BLaER1 (cell line): ENCODE measurements at regions not wholly inside any gene's neighbourhood (a gene's known extent, or its start where the extent isn't known, plus 50 kb on each side); places are given as distances from the start of the nearest gene placed in this dataset.

Experiments
- H3K27ac ChIP-seq: shearing (Covaris generic); formaldehyde crosslinking; 2 replicates; pipeline ENCODE4 v1.8.1; 2022
- H3K27me3 ChIP-seq: shearing (Covaris generic); formaldehyde crosslinking; 2 replicates; pipeline ENCODE4 v1.8.1; 2022
- H3K36me3 ChIP-seq: shearing (Covaris generic); formaldehyde crosslinking; 2 replicates; pipeline ENCODE4 v1.8.1; 2022
- H3K4me1 ChIP-seq: shearing (Covaris generic); formaldehyde crosslinking; 2 replicates; pipeline ENCODE4 v1.8.1; 2022
- H3K4me2 ChIP-seq: shearing (Covaris generic); formaldehyde crosslinking; 2 replicates; pipeline ENCODE4 v1.8.1; 2022
- H3K4me3 ChIP-seq: shearing (Covaris generic); formaldehyde crosslinking; 2 replicates; pipeline ENCODE4 v1.8.1; 2022
- H3K9ac ChIP-seq: shearing (Covaris generic); formaldehyde crosslinking; 2 replicates; pipeline ENCODE4 v1.8.1; 2022
- H3K9me3 ChIP-seq: shearing (Covaris generic); formaldehyde crosslinking; 2 replicates; pipeline ENCODE4 v1.8.1; 2022
- H4K20me1 ChIP-seq: shearing (Covaris generic); formaldehyde crosslinking; 2 replicates; pipeline ENCODE4 v1.8.1; 2022
- Cebpa-rat ChIP-seq: shearing (Covaris generic); IDR thresholded peaks from 2 replicates; pipeline ENCODE4 v1.8.1; 2022

- H3K9ac ChIP-seq, result no peak overlapping the region
- no peak overlapping the region for H3K4me2 ChIP-seq
- no peaks in the 10 kb centered on the region for H4K20me1 ChIP-seq
Observed at GRCh38 chr7:3236268-3236667, 64.8 kb upstream of the SDK1 start.

GRCh38 chr7:3238525-3239210, 62.4 kb upstream of the SDK1 start:
- H4K20me1 ChIP-seq, result no peaks in the 10 kb centered on the region
- no peaks in the 10 kb centered on the region for H3K36me3 ChIP-seq
- no peak overlapping the region for H3K4me2 ChIP-seq
- H3K9ac ChIP-seq, result no peak overlapping the region
- TF ChIP-seq Cebpa-rat, result no peak
- H3K4me1 ChIP-seq, result peaks cover 11% of the 10 kb centered on the region
- peaks cover 25% of the 10 kb centered on the region for H3K9me3 ChIP-seq
- no peaks in the 10 kb centered on the region for H3K27me3 ChIP-seq
- no peak overlapping the region for H3K4me3 ChIP-seq
- no peak overlapping the region for H3K27ac ChIP-seq

More at GRCh38 chr7:3236268-3236667, 64.8 kb upstream of the SDK1 start:
- Histone ChIP-seq H3K27me3 (no peaks in the 10 kb centered on the region), H3K36me3 (no peaks in the 10 kb centered on the region), H3K9me3 (peaks cover 25% of the 10 kb centered on the region), H3K27ac (no peak overlapping the region), H3K4me3 (no peak overlapping the region), H3K4me1 (peaks cover 7% of the 10 kb centered on the region)
- no peak for TF ChIP-seq Cebpa-rat

GRCh38 chr7:3239291-3239691, 61.8 kb upstream of the SDK1 start:
- H3K36me3 ChIP-seq, result no peaks in the 10 kb centered on the region
- H3K27ac ChIP-seq, result no peak overlapping the region
- H3K4me1 ChIP-seq, result peaks cover 11% of the 10 kb centered on the region
- TF ChIP-seq Cebpa-rat, result no peak
- H3K4me3 ChIP-seq, result no peak overlapping the region
- H4K20me1 ChIP-seq, result no peaks in the 10 kb centered on the region
- H3K27me3 ChIP-seq, result no peaks in the 10 kb centered on the region
- peaks cover 25% of the 10 kb centered on the region for H3K9me3 ChIP-seq
- H3K9ac ChIP-seq, result no peak overlapping the region
- H3K4me2 ChIP-seq, result no peak overlapping the region

- Histone ChIP-seq H3K4me2 (peak overlapping the region; percentile 34), H3K36me3 (no peaks in the 10 kb centered on the region), H3K9me3 (peaks cover 17% of the 10 kb centered on the region), H3K27me3 (no peaks in the 10 kb centered on the region), H3K4me1 (peaks cover 11% of the 10 kb centered on the region), H3K9ac (no peak overlapping the region), H3K27ac (no peak overlapping the region), H3K4me3 (no peak overlapping the region), H4K20me1 (no peaks in the 10 kb centered on the region)
- no peak for TF ChIP-seq Cebpa-rat
Observed at GRCh38 chr7:3240826-3241430, 60.1 kb upstream of the SDK1 start.

- peaks cover 17% of the 10 kb centered on the region for H3K9me3 ChIP-seq
- H3K4me1 ChIP-seq, result peaks cover 11% of the 10 kb centered on the region
- H3K27ac ChIP-seq, result no peak overlapping the region
- H3K9ac ChIP-seq, result no peak overlapping the region
- TF ChIP-seq Cebpa-rat, result no peak
- no peaks in the 10 kb centered on the region for H3K27me3 ChIP-seq
- no peaks in the 10 kb centered on the region for H3K36me3 ChIP-seq
- H4K20me1 ChIP-seq, result no peaks in the 10 kb centered on the region
- no peak overlapping the region for H3K4me3 ChIP-seq
- no peak overlapping the region for H3K4me2 ChIP-seq
Observed at GRCh38 chr7:3241686-3242258, 59.3 kb upstream of the SDK1 start.

GRCh38 chr7:3242398-3242972, 58.6 kb upstream of the SDK1 start:
- no peaks in the 10 kb centered on the region for H3K27me3 ChIP-seq
- peaks cover 11% of the 10 kb centered on the region for H3K4me1 ChIP-seq
- no peak overlapping the region for H3K4me3 ChIP-seq
- no peak overlapping the region for H3K9ac ChIP-seq
- H3K27ac ChIP-seq, result no peak overlapping the region
- H3K9me3 ChIP-seq, result peaks cover 19% of the 10 kb centered on the region
- no peak for TF ChIP-seq Cebpa-rat
- no peak overlapping the region for H3K4me2 ChIP-seq
- H3K36me3 ChIP-seq, result no peaks in the 10 kb centered on the region
- H4K20me1 ChIP-seq, result no peaks in the 10 kb centered on the region

GRCh38 chr7:3243256-3243655, 57.8 kb upstream of the SDK1 start:
- H3K27me3 ChIP-seq, result no peaks in the 10 kb centered on the region
- H3K36me3 ChIP-seq, result no peaks in the 10 kb centered on the region
- H3K9me3 ChIP-seq, result peaks cover 23% of the 10 kb centered on the region
- no peak overlapping the region for H3K4me2 ChIP-seq
- no peaks in the 10 kb centered on the region for H4K20me1 ChIP-seq
- H3K9ac ChIP-seq, result no peak overlapping the region
- H3K27ac ChIP-seq, result no peak overlapping the region
- TF ChIP-seq Cebpa-rat, result no peak
- H3K4me1 ChIP-seq, result peaks cover 11% of the 10 kb centered on the region
- H3K4me3 ChIP-seq, result no peak overlapping the region

- H3K9me3 ChIP-seq, result peaks cover 23% of the 10 kb centered on the region
- H3K9ac ChIP-seq, result no peak overlapping the region
- H3K36me3 ChIP-seq, result no peaks in the 10 kb centered on the region
- H3K4me3 ChIP-seq, result no peak overlapping the region
- H3K27ac ChIP-seq, result no peak overlapping the region
- peaks cover 11% of the 10 kb centered on the region for H3K4me1 ChIP-seq
- H3K27me3 ChIP-seq, result no peaks in the 10 kb centered on the region
- TF ChIP-seq Cebpa-rat, result no peak
- no peak overlapping the region for H3K4me2 ChIP-seq
- no peaks in the 10 kb centered on the region for H4K20me1 ChIP-seq
Observed at GRCh38 chr7:3243680-3244079, 57.4 kb upstream of the SDK1 start.

GRCh38 chr7:3244241-3244814, 56.7 kb upstream of the SDK1 start:
- Histone ChIP-seq H3K36me3 (no peaks in the 10 kb centered on the region), H3K9ac (no peak overlapping the region), H3K27ac (no peak overlapping the region), H3K4me2 (no peak overlapping the region), H3K27me3 (no peaks in the 10 kb centered on the region), H3K4me1 (peaks cover 11% of the 10 kb centered on the region), H3K4me3 (no peak overlapping the region), H3K9me3 (peaks cover 23% of the 10 kb centered on the region), H4K20me1 (no peaks in the 10 kb centered on the region)
- no peak for TF ChIP-seq Cebpa-rat

- Histone ChIP-seq H3K9me3 (peaks cover 23% of the 10 kb centered on the region), H4K20me1 (no peaks in the 10 kb centered on the region), H3K27me3 (no peaks in the 10 kb centered on the region), H3K4me3 (no peak overlapping the region), H3K27ac (no peak overlapping the region), H3K4me1 (peaks cover 11% of the 10 kb centered on the region), H3K4me2 (no peak overlapping the region), H3K36me3 (no peaks in the 10 kb centered on the region), H3K9ac (no peak overlapping the region)
- no peak for TF ChIP-seq Cebpa-rat
Observed at GRCh38 chr7:3245077-3245476, 56.0 kb upstream of the SDK1 start.
